GM18520 (cell line): ENCODE measurements at regions not wholly inside any gene's neighbourhood (a gene's known extent, or its start where the extent isn't known, plus 50 kb on each side); places are given as distances from the start of the nearest gene placed in this dataset.
"Not testable (repeated sequence)": the region's sequence is repeated elsewhere in the genome, so short reads cannot be mapped to it uniquely, and the experiment has no call there.

Source experiments
- ATAC-seq: cut with Tn5 transposase; IDR thresholded peaks from one replicate; pipeline ENCODE4 v1.9.1; 2021; ENCODE audit not compliant: unreplicated experiment

- ATAC-seq: peak; percentile 62
Observed at GRCh38 chr10:118423800-118424442, 81.8 kb upstream of the FAM204A start.

GRCh38 chr10:118422241-118422640 lies 80.1 kb upstream of the FAM204A start:
- no peak for ATAC-seq

DNA sequence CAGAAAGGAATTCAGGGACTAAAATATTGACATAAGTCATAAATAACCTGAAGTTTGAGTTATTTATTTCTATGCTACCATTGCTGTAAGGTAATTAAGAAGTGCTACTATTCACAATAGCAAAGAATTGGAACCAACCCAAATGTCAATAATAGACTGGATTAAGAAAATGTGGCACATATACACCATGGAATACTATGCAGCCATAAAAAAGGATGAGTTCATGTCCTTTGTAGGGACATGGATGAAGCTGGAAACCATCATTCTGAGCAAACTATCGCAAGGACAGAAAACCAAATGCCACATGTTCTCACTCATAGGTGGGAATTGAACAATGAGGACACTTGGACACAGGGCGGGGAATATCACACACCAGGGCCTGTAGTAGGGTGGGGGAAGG lies 77.9 kb upstream of the FAM204A start:
- not testable (repeated sequence) for ATAC-seq

- ATAC-seq: no peak
Observed at GRCh38 chr10:118412932-118413331, 70.8 kb upstream of the FAM204A start.

DNA sequence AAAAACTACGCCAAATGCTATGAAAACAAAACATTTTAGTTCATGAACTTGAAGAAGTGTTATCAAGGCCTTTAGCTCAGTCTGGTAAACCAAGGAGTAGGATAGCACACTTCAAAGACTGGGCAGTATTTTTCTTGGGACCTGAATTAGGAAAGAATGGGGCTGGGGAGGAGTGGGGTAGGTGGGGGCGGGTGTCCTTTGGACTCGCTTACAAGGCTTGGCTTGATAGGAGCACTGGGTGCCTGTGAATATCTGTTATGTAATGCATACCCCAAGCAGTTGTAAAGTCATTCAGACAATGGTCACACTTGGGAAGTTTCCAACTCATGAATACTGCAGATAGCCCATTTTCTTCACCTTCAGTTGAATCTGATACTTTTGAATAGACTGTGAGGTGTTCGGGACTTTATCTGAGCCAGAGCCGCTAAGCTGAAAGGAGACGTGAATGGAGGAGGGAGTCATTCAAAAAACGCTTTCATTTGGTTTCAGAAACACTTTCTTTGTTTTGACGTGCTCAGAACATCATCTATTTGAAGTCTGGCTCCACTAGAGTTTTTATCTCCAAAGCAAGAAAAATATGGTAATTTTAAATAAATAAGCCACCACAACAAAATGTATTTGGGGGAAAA lies 70.1 kb upstream of the FAM204A start:
- no peak for ATAC-seq

- ATAC-seq: no peak
Observed at GRCh38 chr10:118409295-118409694, 67.2 kb upstream of the FAM204A start.

DNA sequence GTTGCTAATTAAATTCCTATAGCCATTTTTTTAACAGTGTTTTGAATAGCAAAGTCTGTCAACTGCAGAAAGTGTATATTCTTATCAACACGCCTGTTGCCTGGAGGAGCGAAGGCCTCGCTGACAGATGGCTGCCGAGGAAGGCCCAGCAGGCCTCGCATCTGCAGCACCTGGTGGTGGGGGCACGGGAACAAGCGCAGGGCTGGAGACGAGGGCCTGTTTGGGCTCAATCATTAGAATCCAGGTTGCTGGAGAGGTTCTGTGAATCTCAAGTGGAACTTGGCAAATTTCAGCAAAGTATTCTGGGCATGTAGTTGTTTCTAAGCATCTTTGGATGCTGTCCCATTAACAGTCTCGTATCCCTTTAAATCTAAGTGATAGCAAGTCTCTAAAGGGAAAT lies 66.1 kb upstream of the FAM204A start:
- no peak for ATAC-seq

- no peak for ATAC-seq
Observed at GRCh38 chr10:118407777-118408176, 65.7 kb upstream of the FAM204A start.

DNA sequence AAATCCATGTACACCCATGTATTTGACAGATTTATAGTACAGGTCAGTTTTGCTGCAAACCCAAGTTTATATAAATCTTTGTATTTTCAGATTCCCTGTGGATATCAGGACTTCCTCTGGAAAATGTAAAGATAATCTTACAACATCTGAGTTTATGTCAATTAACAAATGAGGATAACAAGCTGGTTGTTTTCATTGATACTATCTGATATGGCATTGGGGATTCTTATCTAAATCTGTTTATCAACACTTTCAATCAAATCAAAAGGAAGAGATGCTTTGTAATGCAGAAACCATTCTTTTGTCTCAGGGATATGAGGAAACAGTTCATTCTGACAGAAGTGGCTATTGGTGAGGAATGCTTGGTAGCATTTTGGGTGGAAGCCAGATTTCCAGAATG lies 64.9 kb upstream of the FAM204A start:
- no peak for ATAC-seq

- ATAC-seq: no peak
Observed at GRCh38 chr10:118405928-118406327, 63.8 kb upstream of the FAM204A start.

DNA sequence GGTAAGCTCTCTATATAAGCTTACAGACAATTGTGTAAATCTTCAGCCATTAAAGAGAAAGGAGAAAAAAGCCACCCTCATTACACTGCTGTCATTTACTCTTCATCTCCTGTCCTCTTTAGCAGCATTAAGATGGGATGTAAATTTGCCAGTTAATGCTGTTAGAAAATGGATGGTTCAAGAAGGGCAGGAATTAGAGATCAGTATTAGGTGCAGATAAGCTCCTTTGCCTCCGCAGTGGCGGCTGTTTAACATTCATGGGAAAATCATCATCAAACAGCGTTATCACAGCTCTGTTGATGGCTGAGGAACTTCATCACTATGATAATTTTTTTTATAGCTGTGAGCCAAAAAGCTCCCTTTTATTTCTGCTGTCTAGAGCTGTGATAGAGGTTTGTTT lies 61.8 kb upstream of the FAM204A start:
- no peak for ATAC-seq

DNA sequence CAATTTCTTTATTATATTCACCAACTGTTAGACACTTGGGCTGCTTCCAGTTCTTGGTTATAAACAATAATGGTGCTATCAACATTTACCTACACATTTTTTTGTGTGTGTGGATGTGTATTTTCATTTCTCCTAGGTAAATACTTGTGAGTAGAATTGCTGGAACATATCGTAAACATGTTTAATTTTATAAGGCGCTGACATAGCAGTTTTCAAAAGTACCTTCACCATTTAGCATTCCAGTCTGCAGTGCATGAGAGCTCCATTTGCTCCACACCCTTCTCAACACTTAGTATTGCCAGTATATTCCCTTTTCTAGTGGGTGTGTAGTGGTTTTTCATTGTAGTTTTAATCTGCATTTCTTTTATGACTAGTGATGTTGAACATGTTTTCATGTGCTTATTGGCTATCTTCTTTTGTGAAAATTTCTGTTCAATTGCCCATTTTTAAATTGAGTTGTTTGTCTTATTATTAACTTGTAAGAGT lies 59.6 kb upstream of the FAM204A start:
- no peak for ATAC-seq

DNA sequence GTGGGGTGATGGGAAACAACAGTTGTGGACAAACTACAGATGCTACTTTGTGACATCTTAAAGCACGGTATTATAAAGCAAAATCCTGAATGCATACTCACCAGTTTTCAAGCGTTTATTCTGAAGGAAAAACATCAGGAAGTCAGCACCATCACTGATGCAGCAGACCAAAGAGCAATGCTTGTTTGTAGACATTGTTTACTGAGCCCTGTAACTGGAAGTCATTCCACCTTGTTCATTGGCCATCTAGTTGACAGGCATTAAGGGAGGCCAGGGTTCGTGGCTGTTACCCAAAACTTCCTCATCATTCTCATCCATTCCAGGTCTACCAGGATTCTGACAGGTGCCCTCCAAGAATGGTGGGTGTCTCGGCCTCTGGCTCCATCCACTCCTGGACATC lies 55.3 kb upstream of the FAM204A start:
- no peak for ATAC-seq

- no peak for ATAC-seq
Observed at GRCh38 chr10:118395947-118396346, 53.8 kb upstream of the FAM204A start.

GRCh38 chr10:118394301-118395200 lies 52.4 kb upstream of the FAM204A start:
- ATAC-seq: no peak

DNA sequence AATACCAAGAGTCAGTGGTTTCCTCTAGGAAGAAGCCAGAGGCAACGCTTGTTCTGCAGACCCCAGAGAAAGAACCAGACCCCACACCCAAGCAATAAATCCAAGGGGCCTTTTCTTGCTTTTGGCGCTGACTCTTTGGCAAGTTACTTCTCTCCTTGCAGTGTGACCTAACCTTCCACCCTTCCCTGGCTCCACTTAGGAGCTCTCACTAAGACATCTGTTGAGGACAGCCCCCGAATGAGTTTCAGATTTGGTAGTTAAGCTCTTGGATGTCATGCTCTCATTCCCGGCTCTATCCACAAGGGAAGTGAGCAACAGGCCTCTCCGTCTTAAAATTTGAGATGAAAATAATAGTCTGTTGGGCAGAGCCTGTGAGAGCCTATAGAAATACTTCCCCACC lies 50.6 kb upstream of the FAM204A start:
- ATAC-seq: no peak
